ENCODE measurements at regions not wholly inside any gene's neighbourhood (a gene's known extent, or its start where the extent isn't known, plus 50 kb on each side); places are given as distances from the start of the nearest gene placed in this dataset.

- no peak for TF ChIP-seq EZH2phosphoT487 (IDR thresholded peaks at IDR 0.05; ENCODE audit: insufficient read depth, low read depth)
- TF ChIP-seq EZH2 (IDR thresholded peaks at IDR 0.05; ENCODE audit: insufficient read depth, poor library complexity, severe bottlenecking) = no peak
These were observed 339.2 kb upstream of the AADAT start for GRCh38 chr4:170428929-170429328.

Data from GM23248 (cell line).